Tibial nerve (tissue), 3 donors: ENCODE measurements at regions not wholly inside any gene's neighbourhood (a gene's known extent, or its start where the extent isn't known, plus 50 kb on each side); places are given as distances from the start of the nearest gene placed in this dataset.

ENCODE experiments used
- CTCF ChIP-seq, 5 experiments: fragments of 200-600 bp in 3 of 5; fragments of 450-650 bp in 2 of 5; sonication (generic) in 3 of 5; IDR thresholded peaks; one replicate each; pipeline ENCODE4 v1.5.1; 2016 to 2019; ENCODE audit warnings: antibody characterized with exemption in 5 of 5, mild to moderate bottlenecking in 3 of 5, moderate library complexity in 2 of 5
- POLR2A ChIP-seq, 2 donors: fragments of 450-650 bp; IDR thresholded peaks; one replicate each; pipeline ENCODE4 v1.6.1; 2017; ENCODE audit warnings: antibody characterized with exemption in 2 of 2, mild to moderate bottlenecking in 2 of 2, moderate library complexity in 2 of 2

- TF ChIP-seq CTCF (IDR thresholded peaks at IDR 0.05) (no peak), POLR2A (IDR thresholded peaks at IDR 0.05) (no peak)
Observed at GRCh38 chr19:23557381-23557780, 129.6 kb downstream of the ZNF675 start.
